ENCODE measurements at regions not wholly inside any gene's neighbourhood (a gene's known extent, or its start where the extent isn't known, plus 50 kb on each side); places are given as distances from the start of the nearest gene placed in this dataset.

DNA sequence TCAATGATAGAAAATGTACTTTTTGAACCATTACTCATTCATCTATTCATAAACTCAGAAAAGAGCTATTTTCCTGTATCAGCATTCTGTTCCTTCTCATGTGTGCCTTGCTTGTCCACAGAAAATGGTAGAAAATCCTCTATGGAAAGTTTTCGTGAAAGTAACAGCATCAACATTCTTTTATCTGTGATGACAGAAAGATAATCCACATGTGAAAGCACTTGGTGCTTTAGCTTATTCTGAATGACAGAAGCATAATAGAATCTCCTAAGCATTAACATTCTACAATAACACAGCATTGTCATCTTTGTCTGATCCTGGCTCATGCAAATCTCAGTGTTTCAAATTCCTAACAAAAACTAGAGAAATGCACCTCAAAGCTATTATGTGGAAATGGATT, 431.9 kb downstream of the ADAMTS20 start:
- Histone ChIP-seq H3K27me3 (replicated peaks; ENCODE audit: insufficient read depth) (no peaks in the 10 kb centered on the region), H3K4me3 (no peak overlapping the region), H3K9me3 (no peaks in the 10 kb centered on the region), H3K36me3 (no peaks in the 10 kb centered on the region), H3K27ac (no peak overlapping the region), H3K4me1 (replicated peaks) (no peaks in the 10 kb centered on the region)
- WGBS = 59% methylated on average over 1 of the region's 1 CpG
- no peak for DNase-seq (ENCODE audit: low spot score)
- TF ChIP-seq POLR2AphosphoS5 (IDR thresholded peaks at IDR 0.05) (no peak), POLR2A (IDR thresholded peaks at IDR 0.05) (no peak), CTCF (IDR thresholded peaks at IDR 0.05) (no peak)
- intact Hi-C loops (cut with DNase I) = no loop called here

DNA sequence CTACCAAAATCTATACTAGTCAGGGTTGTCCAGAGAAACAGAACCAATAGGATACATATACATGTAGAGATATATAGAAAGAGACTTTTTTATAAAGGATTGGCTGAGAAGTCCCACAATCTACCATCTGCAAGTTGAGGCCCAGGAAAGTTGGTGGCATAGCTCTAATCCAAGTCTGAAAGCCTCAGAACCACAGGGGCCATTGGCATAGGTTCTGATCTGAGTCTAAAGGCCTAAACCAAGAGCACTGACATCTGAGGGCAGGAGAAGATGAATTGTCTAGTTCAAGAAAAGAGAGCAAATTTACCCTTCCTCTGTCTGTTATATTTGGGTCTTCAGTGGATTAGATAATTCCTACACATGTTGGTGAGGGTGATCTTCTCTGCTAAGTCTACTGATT, 433.1 kb downstream of the ADAMTS20 start:
- no peaks in the 10 kb centered on the region for H3K36me3 ChIP-seq
- H3K9me3 ChIP-seq = no peaks in the 10 kb centered on the region
- no peaks in the 10 kb centered on the region for H3K4me1 ChIP-seq (replicated peaks)
- TF ChIP-seq CTCF (IDR thresholded peaks at IDR 0.05) (no peak), POLR2A (IDR thresholded peaks at IDR 0.05) (no peak), POLR2AphosphoS5 (IDR thresholded peaks at IDR 0.05) (no peak)
- no peaks in the 10 kb centered on the region for H3K27me3 ChIP-seq (replicated peaks; ENCODE audit: insufficient read depth)
- H3K4me3 ChIP-seq = no peak overlapping the region
- no peak overlapping the region for H3K27ac ChIP-seq
- intact Hi-C loops (cut with DNase I) = no loop called here
- no peak for DNase-seq (ENCODE audit: low spot score)

- no peak overlapping the region for H3K4me3 ChIP-seq
- H3K9me3 ChIP-seq = no peaks in the 10 kb centered on the region
- no peaks in the 10 kb centered on the region for H3K4me1 ChIP-seq (replicated peaks)
- H3K27ac ChIP-seq = no peak overlapping the region
- TF ChIP-seq POLR2AphosphoS5 (IDR thresholded peaks at IDR 0.05) (no peak), POLR2A (IDR thresholded peaks at IDR 0.05) (no peak), CTCF (IDR thresholded peaks at IDR 0.05) (no peak)
- no peaks in the 10 kb centered on the region for H3K36me3 ChIP-seq
- intact Hi-C loops (cut with DNase I) = no loop called here
- DNase-seq (ENCODE audit: low spot score) = no peak
- H3K27me3 ChIP-seq (replicated peaks; ENCODE audit: insufficient read depth) = no peaks in the 10 kb centered on the region
Measured at GRCh38 chr12:43118234-43118633, 433.8 kb downstream of the ADAMTS20 start.

DNA sequence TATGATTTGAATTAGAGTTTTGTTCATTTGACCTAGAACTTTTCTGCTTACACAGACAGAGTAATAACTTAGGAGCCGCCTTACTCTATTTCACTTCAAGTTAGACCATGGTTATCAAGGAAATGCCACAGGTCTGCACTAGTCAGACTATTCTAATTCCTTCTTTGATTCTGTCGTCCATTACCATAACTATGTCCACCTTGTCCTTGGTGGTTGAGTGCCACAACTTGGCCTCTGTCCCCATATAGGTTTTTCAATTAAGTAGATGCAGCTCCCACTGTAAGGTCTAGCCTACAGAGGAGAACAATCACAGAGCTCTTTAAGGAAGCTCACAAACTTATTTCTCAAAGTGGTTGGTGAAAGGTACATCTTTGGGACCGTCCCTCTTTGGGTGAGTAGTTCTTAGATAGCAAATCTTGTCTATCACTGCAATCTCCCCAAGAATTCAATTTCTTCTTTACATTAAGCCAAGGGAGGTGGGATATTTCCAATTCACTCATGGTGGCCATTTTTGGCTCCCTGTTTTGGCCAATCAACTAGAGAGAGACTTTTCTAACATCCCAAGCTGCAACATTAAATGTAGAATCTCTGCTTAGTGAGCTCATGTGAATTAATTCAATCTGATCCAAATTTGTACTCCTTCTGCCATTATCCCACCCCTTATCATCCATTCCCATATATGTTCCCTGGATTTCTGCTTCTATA, 434.6 kb downstream of the ADAMTS20 start:
- H3K9me3 ChIP-seq = no peaks in the 10 kb centered on the region
- intact Hi-C loops (cut with DNase I) = no loop called here
- 90% methylated on average over 3 of the region's 3 CpGs for WGBS

More for the DNA sequence above, 434.6 kb downstream of the ADAMTS20 start:
- no peaks in the 10 kb centered on the region for H3K36me3 ChIP-seq
- TF ChIP-seq CTCF (IDR thresholded peaks at IDR 0.05) (no peak), POLR2A (IDR thresholded peaks at IDR 0.05) (no peak), POLR2AphosphoS5 (IDR thresholded peaks at IDR 0.05) (no peak)
- no peaks in the 10 kb centered on the region for H3K4me1 ChIP-seq (replicated peaks)
- no peak for DNase-seq (ENCODE audit: low spot score)
- H3K27me3 ChIP-seq (replicated peaks; ENCODE audit: insufficient read depth) = no peaks in the 10 kb centered on the region
- H3K4me3 ChIP-seq = no peak overlapping the region
- H3K27ac ChIP-seq = no peak overlapping the region

All from prostate gland (tissue), 2 donors.